Keratinocyte (primary cell): ENCODE measurements at regions not wholly inside any gene's neighbourhood (a gene's known extent, or its start where the extent isn't known, plus 50 kb on each side); places are given as distances from the start of the nearest gene placed in this dataset.

Experiments
- CTCF ChIP-seq, 3 experiments: IDR thresholded peaks in 1 of 3; conservative IDR thresholded peaks in 1 of 3; optimal IDR thresholded peaks in 1 of 3; 2 replicates in 2 of 3; 3 replicates in 1 of 3; pipeline versions ENCODE3 to v1.5.1; 2011; ENCODE audit warnings: low read length in 3 of 3, mild to moderate bottlenecking in 3 of 3, moderate library complexity in 2 of 3, control low read depth in 1 of 3, inconsistent platforms in 1 of 3; ENCODE audit not compliant: insufficient read depth in 2 of 3; ENCODE audit errors: extremely low read depth in 1 of 3
- EZH2 ChIP-seq: IDR thresholded peaks from one replicate; pipeline ENCODE4 v1.6.1; 2012; ENCODE audit warnings: inconsistent platforms, mild to moderate bottlenecking, low read length, moderate library complexity

- TF ChIP-seq CTCF (optimal IDR thresholded peaks at IDR 0.05 in 1 of 3, IDR thresholded peaks at IDR 0.05 in 1 of 3, conservative IDR thresholded peaks at IDR 0.05 in 1 of 3; ENCODE audit: extremely low read depth in 1 of 3, insufficient read depth in 2 of 3, low read length in 3 of 3) (no peak), EZH2 (no peak)
Observed at GRCh38 chr4:58564695-58565475, 1454.7 kb upstream of the IGFBP7 start.
